GM21447 (cell line): ENCODE measurements at regions not wholly inside any gene's neighbourhood (a gene's known extent, or its start where the extent isn't known, plus 50 kb on each side); places are given as distances from the start of the nearest gene placed in this dataset.
"Not testable (repeated sequence)": the region's sequence is repeated elsewhere in the genome, so short reads cannot be mapped to it uniquely, and the experiment has no call there.

Source experiments
- ATAC-seq: cut with Tn5 transposase; IDR thresholded peaks from one replicate; pipeline ENCODE4 v1.9.1; 2021; ENCODE audit not compliant: unreplicated experiment

GRCh38 chr6:134678436-134678889 lies 271.4 kb downstream of the ALDH8A1 start:
- no peak for ATAC-seq

- ATAC-seq = no peak
Observed at GRCh38 chr6:134676307-134677281, 273.3 kb downstream of the ALDH8A1 start.

- no peak for ATAC-seq
Observed at GRCh38 chr6:134675110-134676054, 274.5 kb downstream of the ALDH8A1 start.

GRCh38 chr6:134674562-134674961 lies 275.3 kb downstream of the ALDH8A1 start:
- ATAC-seq = no peak

GRCh38 chr6:134669485-134669884 lies 280.4 kb downstream of the ALDH8A1 start:
- ATAC-seq = no peak

- no peak for ATAC-seq
Observed at GRCh38 chr6:134667111-134667510, 282.8 kb downstream of the ALDH8A1 start.

GRCh38 chr6:134666125-134666524 lies 283.8 kb downstream of the ALDH8A1 start:
- no peak for ATAC-seq

GRCh38 chr6:134665029-134665723 lies 284.7 kb downstream of the ALDH8A1 start:
- no peak for ATAC-seq

- ATAC-seq = no peak
Observed at GRCh38 chr6:134663800-134664535, 285.9 kb downstream of the ALDH8A1 start.

GRCh38 chr6:134663356-134663755 lies 286.5 kb downstream of the ALDH8A1 start:
- ATAC-seq = no peak

- ATAC-seq = no peak
Observed at GRCh38 chr6:134662077-134662700, 287.7 kb downstream of the ALDH8A1 start.

- ATAC-seq = not testable (repeated sequence)
Observed at GRCh38 chr6:134659885-134660284, 290.0 kb downstream of the ALDH8A1 start.

- ATAC-seq = no peak
Observed at GRCh38 chr6:134658596-134658995, 291.3 kb downstream of the ALDH8A1 start.

- ATAC-seq = no peak
Observed at GRCh38 chr6:134657751-134658527, 292.0 kb downstream of the ALDH8A1 start.

- no peak for ATAC-seq
Observed at GRCh38 chr6:134657343-134657742, 292.6 kb downstream of the ALDH8A1 start.

GRCh38 chr6:134654751-134655150 lies 295.1 kb downstream of the ALDH8A1 start:
- no peak for ATAC-seq

GRCh38 chr6:134651519-134651918 lies 298.4 kb downstream of the ALDH8A1 start:
- ATAC-seq = no peak

- ATAC-seq = no peak
Observed at GRCh38 chr6:134647861-134648260, 302.0 kb downstream of the ALDH8A1 start.

- ATAC-seq = no peak
Observed at GRCh38 chr6:134642819-134643218, 307.1 kb downstream of the ALDH8A1 start.
